ENCODE measurements at regions not wholly inside any gene's neighbourhood (a gene's known extent, or its start where the extent isn't known, plus 50 kb on each side); places are given as distances from the start of the nearest gene placed in this dataset.

- Histone ChIP-seq H3K4me3 (ENCODE audit: low read length) (no peak overlapping the region), H3K9me2 (replicated peaks; ENCODE audit: insufficient read depth, low read length) (no peaks in the 10 kb centered on the region), H3K4me1 (ENCODE audit: low read length) (0 out of 2 replicates have a peak, but pooled peaks cover 4% of the 10 kb centered on the region), H3K9ac (ENCODE audit: low read length) (no peak overlapping the region), H3K27me3 (replicated peaks; ENCODE audit: insufficient read depth, low read length) (no peaks in the 10 kb centered on the region), H3K4me2 (ENCODE audit: low read depth, low read length) (no peak overlapping the region), H2AFZ (ENCODE audit: low read length) (no peak overlapping the region), H3K9me3 (replicated peaks; ENCODE audit: insufficient read depth, low read length) (no peaks in the 10 kb centered on the region), H4K20me1 (ENCODE audit: insufficient read depth, low read length) (no peaks in the 10 kb centered on the region), H3K27ac (ENCODE audit: low read length) (no peak overlapping the region), H3K36me3 (replicated peaks; ENCODE audit: insufficient read depth, low read length) (no peaks in the 10 kb centered on the region), H3K79me2 (ENCODE audit: low read length) (no peaks in the 10 kb centered on the region), H3F3A (ENCODE audit: insufficient read depth, low read length) (no peaks in the 10 kb centered on the region)
- TF ChIP-seq EZH2 (optimal IDR thresholded peaks at IDR 0.05; ENCODE audit: low read depth, low read length) (no peak), EZH2phosphoT487 (IDR thresholded peaks at IDR 0.05; ENCODE audit: low read length) (no peak), CTCF (IDR thresholded peaks at IDR 0.05; ENCODE audit: low read length) (no peak)
- DNase-seq, result no peak
Measured at GRCh38 chr11:22926341-22926740, 66.1 kb upstream of the CCDC179 start.

GRCh38 chr11:22927793-22928192, 67.5 kb upstream of the CCDC179 start:
- Histone ChIP-seq H4K20me1 (ENCODE audit: insufficient read depth, low read length) (no peaks in the 10 kb centered on the region), H3F3A (ENCODE audit: insufficient read depth, low read length) (no peaks in the 10 kb centered on the region), H3K79me2 (ENCODE audit: low read length) (no peaks in the 10 kb centered on the region), H2AFZ (ENCODE audit: low read length) (no peak overlapping the region), H3K27me3 (replicated peaks; ENCODE audit: insufficient read depth, low read length) (no peaks in the 10 kb centered on the region), H3K36me3 (replicated peaks; ENCODE audit: insufficient read depth, low read length) (no peaks in the 10 kb centered on the region), H3K27ac (ENCODE audit: low read length) (no peak overlapping the region), H3K9me2 (replicated peaks; ENCODE audit: insufficient read depth, low read length) (no peaks in the 10 kb centered on the region), H3K4me1 (ENCODE audit: low read length) (0 out of 2 replicates have a peak, but pooled peaks cover 8% of the 10 kb centered on the region), H3K9ac (ENCODE audit: low read length) (no peak overlapping the region), H3K9me3 (replicated peaks; ENCODE audit: insufficient read depth, low read length) (no peaks in the 10 kb centered on the region), H3K4me2 (ENCODE audit: low read depth, low read length) (no peak overlapping the region), H3K4me3 (ENCODE audit: low read length) (no peak overlapping the region)
- DNase-seq, result no peak
- TF ChIP-seq CTCF (IDR thresholded peaks at IDR 0.05; ENCODE audit: low read length), result no peak
- TF ChIP-seq EZH2phosphoT487 (IDR thresholded peaks at IDR 0.05; ENCODE audit: low read length), result no peak
- no peak for TF ChIP-seq EZH2 (optimal IDR thresholded peaks at IDR 0.05; ENCODE audit: low read depth, low read length)

- Histone ChIP-seq H2AFZ (ENCODE audit: low read length) (no peak overlapping the region), H3K9me3 (replicated peaks; ENCODE audit: insufficient read depth, low read length) (no peaks in the 10 kb centered on the region), H3K36me3 (replicated peaks; ENCODE audit: insufficient read depth, low read length) (no peaks in the 10 kb centered on the region), H3K27me3 (replicated peaks; ENCODE audit: insufficient read depth, low read length) (no peaks in the 10 kb centered on the region), H3K79me2 (ENCODE audit: low read length) (no peaks in the 10 kb centered on the region), H3F3A (ENCODE audit: insufficient read depth, low read length) (no peaks in the 10 kb centered on the region), H3K4me1 (ENCODE audit: low read length) (0 out of 2 replicates have a peak, but pooled peaks cover 8% of the 10 kb centered on the region), H4K20me1 (ENCODE audit: insufficient read depth, low read length) (no peaks in the 10 kb centered on the region), H3K4me3 (ENCODE audit: low read length) (no peak overlapping the region), H3K27ac (ENCODE audit: low read length) (no peak overlapping the region), H3K9ac (ENCODE audit: low read length) (no peak overlapping the region), H3K4me2 (ENCODE audit: low read depth, low read length) (no peak overlapping the region), H3K9me2 (replicated peaks; ENCODE audit: insufficient read depth, low read length) (no peaks in the 10 kb centered on the region)
- TF ChIP-seq EZH2phosphoT487 (IDR thresholded peaks at IDR 0.05; ENCODE audit: low read length) (no peak), CTCF (IDR thresholded peaks at IDR 0.05; ENCODE audit: low read length) (peak; percentile 31; the same call in 1 of the 2 replicates)
- no peak for DNase-seq
Measured at GRCh38 chr11:22928207-22928917, 68.1 kb upstream of the CCDC179 start.

Data from MM.1S (cell line).